H1 (cell line): ENCODE measurements at regions not wholly inside any gene's neighbourhood (a gene's known extent, or its start where the extent isn't known, plus 50 kb on each side); places are given as distances from the start of the nearest gene placed in this dataset.

Experiments used
- CTCF ChIA-PET: fragments of 300-600 bp; sonication (Branson Sonifier 250); formaldehyde crosslinking; loops from one replicate; lab custom pipeline; 2021; ENCODE audit not compliant: partially characterized antibody; lab: Charles Lee
- POLR2A ChIA-PET: fragments of 300-600 bp; sonication (Branson Sonifier 250); formaldehyde crosslinking; loops from one replicate; lab custom pipeline; 2021; ENCODE audit warnings: inconsistent platforms; ENCODE audit not compliant: partially characterized antibody; lab: Charles Lee
- DNase-seq, 2 experiments: peaks; one replicate each; pipeline versions ENCODE4 v3.0.0 to v3.0.0-alpha.2; 2010 to 2022; ENCODE audit warnings: low spot score in 2 of 2, low read depth in 1 of 2, mixed read lengths in 1 of 2
- FAIRE-seq: peaks from 2 replicates; lab custom pipeline; 2011; peaks lifted over from hg19 to GRCh38; lab: Jason Lieb, UNC
- H2AFZ ChIP-seq: 2 replicates; pipeline ENCODE4 v1.8.1; 2012; ENCODE audit warnings: low read length, inconsistent platforms
- H2AK5ac ChIP-seq: 2 replicates; pipeline ENCODE4 v1.6.1; 2013; ENCODE audit warnings: low read depth, low read length
- H2BK120ac ChIP-seq: replicated peaks from 2 replicates; pipeline ENCODE3; 2013; ENCODE audit warnings: low read depth, low read length, inconsistent platforms
- H2BK12ac ChIP-seq: 2 replicates; pipeline ENCODE4 v1.6.1; 2013; ENCODE audit warnings: low read depth, low read length
- H2BK15ac ChIP-seq: 2 replicates; pipeline ENCODE4 v1.6.1; 2013; ENCODE audit warnings: low read length
- H2BK20ac ChIP-seq: 2 replicates; pipeline ENCODE4 v1.6.1; 2013; ENCODE audit warnings: low read length
- H2BK5ac ChIP-seq: 2 replicates; pipeline ENCODE4 v1.6.1; 2013; ENCODE audit warnings: low read depth, low read length
- H3K14ac ChIP-seq: 2 replicates; pipeline ENCODE4 v1.6.1; 2013; ENCODE audit warnings: inconsistent platforms; ENCODE audit not compliant: insufficient read length
- H3K18ac ChIP-seq: 2 replicates; pipeline ENCODE4 v1.6.1; 2013; ENCODE audit warnings: low read length; ENCODE audit errors: extremely low read depth
- H3K23ac ChIP-seq: 2 replicates; pipeline ENCODE4 v1.6.1; 2013; ENCODE audit warnings: inconsistent platforms; ENCODE audit not compliant: insufficient read length
- H3K23me2 ChIP-seq: 2 replicates; pipeline ENCODE4 v1.6.1; 2013; ENCODE audit warnings: low read depth, low read length
- H3K27ac ChIP-seq: 2 replicates; pipeline ENCODE4 v1.6.1; 2011; ENCODE audit warnings: low read depth, low read length, inconsistent platforms
- H3K27me3 ChIP-seq, 4 experiments: replicated peaks in 1 of 4; 1 replicate in 1 of 4; 2 replicates in 3 of 4; pipeline versions ENCODE4 v1.6.1 to v1.8.1; 2011 to 2013; ENCODE audit warnings: low read length in 3 of 4, mild to moderate bottlenecking in 3 of 4, inconsistent platforms in 2 of 4, mixed read lengths in 2 of 4, moderate library complexity in 1 of 4; ENCODE audit not compliant: control insufficient read depth in 3 of 4, insufficient read depth in 3 of 4; ENCODE audit errors: extremely low read depth in 1 of 4
- H3K36me3 ChIP-seq, 4 experiments: 2 replicates each; pipeline versions ENCODE4 v1.6.1 to v1.8.1; 2011 to 2013; ENCODE audit warnings: mild to moderate bottlenecking in 4 of 4, low read length in 3 of 4, moderate library complexity in 2 of 4, control low read depth in 1 of 4, inconsistent platforms in 1 of 4; ENCODE audit not compliant: insufficient read depth in 4 of 4, control insufficient read depth in 2 of 4
- H3K4ac ChIP-seq: replicated peaks from 2 replicates; pipeline ENCODE3; 2013; ENCODE audit warnings: low read length, low read depth, mixed read lengths, inconsistent platforms; ENCODE audit not compliant: insufficient read length
- H3K4me1 ChIP-seq, 4 experiments: replicated peaks in 1 of 4; 1 replicate in 1 of 4; 2 replicates in 3 of 4; pipeline versions ENCODE4 v1.6.1 to v1.8.1; 2011 to 2013; ENCODE audit warnings: low read length in 3 of 4, inconsistent platforms in 2 of 4, mixed read lengths in 1 of 4; ENCODE audit not compliant: insufficient read depth in 4 of 4, control insufficient read depth in 3 of 4
- H3K4me2 ChIP-seq, 2 experiments: 2 replicates each; pipeline versions ENCODE4 v1.6.1 to v1.8.1; 2011 to 2013; ENCODE audit warnings: low read depth in 2 of 2, low read length in 2 of 2, control low read depth in 1 of 2, inconsistent platforms in 1 of 2, mild to moderate bottlenecking in 1 of 2; ENCODE audit not compliant: insufficient read depth in 1 of 2
- H3K4me3 ChIP-seq, 4 experiments: fragments of 200-600, 300-600 bp in 1 of 4; sonication (generic), shearing (Covaris generic), sonication (Bioruptor Twin) in 1 of 4; 2 replicates each; pipeline versions ENCODE4 v1.5.1 to v1.8.1; 2011 to 2016; ENCODE audit warnings: low read length in 4 of 4, low read depth in 3 of 4, control low read depth in 2 of 4, inconsistent platforms in 2 of 4, mild to moderate bottlenecking in 2 of 4, mixed read lengths in 1 of 4, moderate library complexity in 1 of 4; ENCODE audit not compliant: insufficient read depth in 2 of 4; ENCODE audit errors: extremely low read depth in 1 of 4
- H3K56ac ChIP-seq: replicated peaks from 2 replicates; pipeline ENCODE3; 2013; ENCODE audit warnings: low read depth, mild to moderate bottlenecking, mixed read lengths, low read length, inconsistent platforms; ENCODE audit not compliant: insufficient read length
- H3K79me1 ChIP-seq: 2 replicates; pipeline ENCODE4 v1.6.1; 2013; ENCODE audit warnings: low read depth, low read length, control low read depth
- H3K79me2 ChIP-seq, 2 experiments: 2 replicates each; pipeline versions ENCODE4 v1.6.1 to v1.8.1; 2012 to 2013; ENCODE audit warnings: low read length in 2 of 2, mild to moderate bottlenecking in 2 of 2, inconsistent platforms in 1 of 2; ENCODE audit not compliant: insufficient read depth in 2 of 2, control insufficient read depth in 1 of 2
- H3K9ac ChIP-seq, 4 experiments: replicated peaks in 1 of 4; 1 replicate in 1 of 4; 2 replicates in 3 of 4; pipeline versions ENCODE4 v1.6.1 to v1.8.1; 2011 to 2013; ENCODE audit warnings: low read depth in 3 of 4, low read length in 3 of 4, control low read depth in 2 of 4, mild to moderate bottlenecking in 2 of 4, moderate library complexity in 2 of 4, inconsistent platforms in 1 of 4; ENCODE audit errors: extremely low read depth in 1 of 4
- H3K9me3 ChIP-seq, 2 experiments: 2 replicates each; pipeline versions ENCODE4 v1.6.1 to v1.8.1; 2012 to 2013; ENCODE audit warnings: mild to moderate bottlenecking in 2 of 2, moderate library complexity in 2 of 2, control low read depth in 1 of 2, inconsistent platforms in 1 of 2, low read depth in 1 of 2, low read length in 1 of 2, mixed read lengths in 1 of 2; ENCODE audit not compliant: insufficient read depth in 2 of 2
- H4K20me1 ChIP-seq, 2 experiments: replicated peaks in 1 of 2; 2 replicates each; pipeline versions ENCODE3 to v1.8.1; 2011 to 2013; ENCODE audit warnings: inconsistent platforms in 2 of 2, low read length in 2 of 2, mild to moderate bottlenecking in 1 of 2; ENCODE audit not compliant: insufficient read depth in 2 of 2, control insufficient read depth in 1 of 2
- H4K5ac ChIP-seq: 2 replicates; pipeline ENCODE4 v1.6.1; 2013; ENCODE audit warnings: low read length, low read depth, mixed read lengths, inconsistent platforms; ENCODE audit not compliant: insufficient read length
- H4K8ac ChIP-seq: 2 replicates; pipeline ENCODE4 v1.8.0; 2013; ENCODE audit warnings: mild to moderate bottlenecking, moderate library complexity, low read length, inconsistent platforms; ENCODE audit not compliant: insufficient read depth; ENCODE audit errors: extremely low read depth
- H4K91ac ChIP-seq: replicated peaks from 2 replicates; pipeline ENCODE3; 2013; ENCODE audit warnings: low read length, mixed read lengths, inconsistent platforms; ENCODE audit not compliant: insufficient read length
- ATF2 ChIP-seq: IDR thresholded peaks from 2 replicates; pipeline ENCODE4 v1.6.1; 2012; ENCODE audit warnings: low read length, inconsistent platforms
- CHD2 ChIP-seq: IDR thresholded peaks from 2 replicates; pipeline ENCODE4 v1.6.1; 2012; ENCODE audit warnings: low read length, improper control_type of control experiment
- CTBP2 ChIP-seq: IDR thresholded peaks from 2 replicates; pipeline ENCODE4 v1.7.0; 2011; ENCODE audit warnings: borderline replicate concordance, mild to moderate bottlenecking, moderate library complexity, mixed read lengths, low read length; ENCODE audit not compliant: insufficient read depth, insufficient read length
- CTCF ChIP-seq, 3 experiments: IDR thresholded peaks; 1 replicate in 2 of 3; 2 replicates in 1 of 3; pipeline versions ENCODE4 v1.5.1 to v1.6.1; 2011; ENCODE audit warnings: low read length in 3 of 3, mild to moderate bottlenecking in 3 of 3, inconsistent platforms in 2 of 3, low read depth in 1 of 3, moderate library complexity in 1 of 3; ENCODE audit not compliant: insufficient read depth in 1 of 3; ENCODE audit errors: control extremely low read depth in 1 of 3
- HDAC2 ChIP-seq, 2 experiments: fragments of 300-600 bp in 1 of 2; sonication (generic) in 1 of 2; IDR thresholded peaks; 2 replicates each; pipeline ENCODE4 v1.6.1; 2011 to 2012; ENCODE audit warnings: low read depth in 2 of 2, low read length in 2 of 2, mild to moderate bottlenecking in 2 of 2, moderate library complexity in 2 of 2, borderline replicate concordance in 1 of 2, inconsistent platforms in 1 of 2
- MAX ChIP-seq: IDR thresholded peaks from 2 replicates; pipeline ENCODE4 v1.6.1; 2012; ENCODE audit warnings: inconsistent platforms
- NANOG ChIP-seq: IDR thresholded peaks from 2 replicates; pipeline ENCODE4 v1.6.1; 2011; ENCODE audit warnings: low read length, low read depth, mild to moderate bottlenecking, inconsistent platforms; ENCODE audit not compliant: insufficient read depth, poor library complexity, severe bottlenecking
- SP2 ChIP-seq: IDR thresholded peaks from 2 replicates; pipeline ENCODE4 v1.6.1; 2012; ENCODE audit warnings: mild to moderate bottlenecking, low read length, inconsistent platforms
- TCF12 ChIP-seq: IDR thresholded peaks from 2 replicates; pipeline ENCODE4 v1.6.1; 2011; ENCODE audit warnings: low read depth, mild to moderate bottlenecking, low read length
- WGBS, 2 experiments: shearing (Covaris generic) in 1 of 2; methylation state at CpG; one replicate each; pipeline versions ENCODE4 v1.1.6 to v1.1.7; 2013 to 2015; ENCODE audit warnings: low lambda C conversion rate in 2 of 2, mixed read lengths in 2 of 2, inconsistent platforms in 1 of 2, low coverage in 1 of 2, missing lambda C conversion rate in 1 of 2; ENCODE audit not compliant: insufficient replicate concordance in 2 of 2, insufficient coverage in 1 of 2, insufficient read length in 1 of 2; ENCODE audit errors: extremely low coverage in 1 of 2, missing lambda C conversion rate in 1 of 2; 5-methylcytosine and 5-hydroxymethylcytosine counted together

GRCh38 chr18:33838054-33838453, 260.0 kb downstream of the ASXL3 start:
- WGBS, 2 experiments: 82% methylated on average over 1 of the region's 1 CpG; no CpG with 5 or more reads in 1 of the 2 experiments
- H2AK5ac ChIP-seq: no peak overlapping the region
- TF ChIP-seq CTCF (IDR thresholded peaks at IDR 0.05; ENCODE audit: control extremely low read depth in 1 of 3, insufficient read depth in 1 of 3, low read depth in 1 of 3, low read length in 3 of 3) (no peak), HDAC2 (IDR thresholded peaks at IDR 0.05; ENCODE audit: borderline replicate concordance in 1 of 2, low read depth in 2 of 2, low read length in 2 of 2) (no peak), SP2 (no peak), CTBP2 (no peak), MAX (no peak), TCF12 (no peak), CHD2 (no peak), NANOG (no peak), ATF2 (no peak)

More at GRCh38 chr18:33838054-33838453, 260.0 kb downstream of the ASXL3 start:
- Histone ChIP-seq H3K23me2 (no peaks in the 10 kb centered on the region), H4K91ac (no peak overlapping the region), H4K20me1 (no peaks in the 10 kb centered on the region), H3K4me1 (peaks cover 0 to 7% (median 4%) of the 10 kb centered on the region in 4 experiments; a peak in 4 of 7 replicates), H4K8ac (no peak overlapping the region), H3K9me3 (no peaks in the 10 kb centered on the region), H2BK15ac (no peak overlapping the region), H3K23ac (no peak overlapping the region), H2BK20ac (no peak overlapping the region), H3K14ac (no peak overlapping the region), H2BK5ac (no peak overlapping the region), H2BK12ac (no peak overlapping the region), H3K79me1 (no peaks in the 10 kb centered on the region), H3K18ac (no peak overlapping the region), H3K36me3 (no peaks in the 10 kb centered on the region), H2BK120ac (no peak overlapping the region), H3K79me2 (no peaks in the 10 kb centered on the region), H3K27me3 (no peaks in the 10 kb centered on the region), H3K4ac (no peak overlapping the region), H4K5ac (no peak overlapping the region), H2AFZ (no peak overlapping the region), H3K27ac (no peak overlapping the region), H3K4me2 (no peak overlapping the region), H3K4me3 (no peak overlapping the region), H3K9ac (no peak overlapping the region), H3K56ac (no peak overlapping the region)
- ChIA-PET CTCF (interaction anchor here (0.6 to 3.6 kb wide), 13 partner anchors 9 to 765 kb away, joined by 3 to 19 read pairs (median 4); partner anchors contain the start of gene NOL4), POLR2A (no interaction called here)
- no peak for FAIRE-seq
- DNase-seq: no peak
